PC-3 (cell line): ENCODE measurements at regions not wholly inside any gene's neighbourhood (a gene's known extent, or its start where the extent isn't known, plus 50 kb on each side); places are given as distances from the start of the nearest gene placed in this dataset.

Experiments
- CTCF ChIP-seq: fragments of 300-600 bp; sonication (generic); conservative IDR thresholded peaks from 2 replicates; pipeline ENCODE4 v1.5.1; 2017; ENCODE audit warnings: antibody characterized with exemption, low read depth, mild to moderate bottlenecking, low read length
- EZH2 ChIP-seq: fragments of 300-600 bp; sonication (generic); IDR thresholded peaks from one replicate; pipeline ENCODE4 v1.6.1; 2017; ENCODE audit warnings: antibody characterized with exemption, mild to moderate bottlenecking, low read length; ENCODE audit not compliant: unreplicated experiment

GRCh38 chr18:56186319-56186718 is 452.1 kb downstream of the TXNL1 start:
- TF ChIP-seq CTCF = no peak
- no peak for TF ChIP-seq EZH2
